Stimulated activated CD4-positive, alpha-beta T cell treated with anti-CD3 and anti-CD28 coated beads, Interleukin-15, amount 100 ng/mL, for 48 hours (primary cell): ENCODE measurements at regions not wholly inside any gene's neighbourhood (a gene's known extent, or its start where the extent isn't known, plus 50 kb on each side); places are given as distances from the start of the nearest gene placed in this dataset.

Experiments
- DNase-seq, 2 donors: peaks; one replicate each; pipeline ENCODE4 v3.0.0-alpha.2; 2020; ENCODE audit warnings: low read depth in 2 of 2

GRCh38 chr11:111148121-111148520, 97.4 kb upstream of the POU2AF2 start:
- DNase-seq: no peak

DNA sequence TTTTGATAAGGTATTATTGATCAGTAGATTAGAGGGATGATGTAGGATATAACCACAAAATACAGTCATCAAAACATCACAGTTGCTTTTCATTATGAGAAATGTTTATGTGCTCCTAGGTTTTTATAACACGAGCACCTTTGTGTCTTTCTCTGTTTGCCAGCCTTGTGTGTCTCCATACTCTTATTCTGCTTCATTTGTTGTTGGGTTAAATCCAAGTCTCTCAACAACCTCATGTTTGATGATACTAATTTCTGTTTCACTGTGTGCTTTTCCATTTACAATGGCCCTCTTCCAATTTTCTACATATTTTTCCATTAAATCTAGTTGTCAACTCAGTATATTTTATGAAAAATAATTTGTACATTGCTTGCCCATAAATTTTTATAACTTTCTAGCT, 107.7 kb upstream of the POU2AF2 start:
- no peak for DNase-seq

GRCh38 chr11:111135778-111136570, 109.6 kb upstream of the POU2AF2 start:
- DNase-seq: no peak

- no peak for DNase-seq
These were observed 110.4 kb upstream of the POU2AF2 start for GRCh38 chr11:111135101-111135500.

GRCh38 chr11:111128076-111128870, 117.3 kb upstream of the POU2AF2 start:
- DNase-seq: no peak

DNA sequence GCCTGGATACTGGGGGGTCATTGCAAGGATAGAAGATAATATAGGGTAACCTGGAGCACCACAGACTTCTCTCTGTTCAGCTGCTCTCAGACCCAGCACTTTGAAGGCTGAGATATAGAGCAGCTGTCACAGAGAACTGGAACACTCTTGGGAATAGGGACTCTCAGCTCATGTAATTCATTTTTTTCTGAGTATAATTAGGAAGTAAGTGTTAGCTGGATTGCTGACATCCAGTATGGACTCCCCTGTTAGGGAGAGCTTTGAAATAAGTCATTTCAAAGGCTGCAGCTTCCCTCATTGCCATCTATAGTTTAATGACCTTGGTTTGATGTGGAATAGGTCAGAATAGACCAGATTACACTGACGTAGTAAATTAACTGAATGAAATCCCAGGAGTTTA, 120.8 kb upstream of the POU2AF2 start:
- no peak for DNase-seq

DNA sequence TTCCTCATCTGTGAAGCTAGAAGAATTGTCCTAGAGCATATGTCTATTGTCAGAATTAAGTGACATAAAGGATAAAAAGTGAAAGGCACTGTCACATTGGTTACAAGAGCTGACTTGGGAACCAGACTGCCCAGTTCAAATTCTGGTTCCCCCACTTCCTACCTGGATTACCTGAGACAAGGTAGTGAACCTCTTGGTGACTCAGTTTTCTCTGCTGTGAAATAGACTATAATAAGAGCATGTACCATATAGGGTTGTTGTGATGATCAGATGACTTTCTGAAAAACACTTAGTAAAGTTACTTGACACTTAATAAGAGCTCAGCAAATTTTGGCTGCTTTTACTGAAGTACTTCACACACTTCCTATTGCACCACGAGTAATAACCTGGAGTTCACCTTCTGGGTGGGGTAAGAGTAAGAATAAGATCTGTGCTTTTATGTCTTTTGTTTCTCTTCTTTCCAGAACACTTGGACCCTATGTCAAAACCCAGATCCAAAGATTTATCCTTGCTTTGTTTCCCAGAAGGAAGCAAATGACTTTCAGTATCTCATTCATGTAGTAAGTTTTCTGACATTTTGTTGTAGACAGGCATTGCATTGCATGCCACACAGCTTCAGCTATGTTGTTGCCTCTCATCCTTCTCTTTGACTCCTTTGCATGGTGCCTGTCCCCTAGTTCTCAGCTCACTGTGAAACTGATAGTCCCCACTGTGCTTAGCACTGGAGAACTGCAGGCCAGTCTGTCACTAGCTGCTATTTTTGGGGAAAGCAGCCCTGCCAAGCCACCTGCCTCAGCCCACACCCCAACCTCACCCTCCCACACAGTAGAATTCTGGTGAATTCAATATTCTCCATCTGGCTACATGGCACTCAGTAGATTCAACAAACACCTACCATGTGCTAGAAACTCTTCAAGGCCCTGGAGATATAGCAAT, 121.8 kb upstream of the POU2AF2 start:
- DNase-seq: no peak

DNA sequence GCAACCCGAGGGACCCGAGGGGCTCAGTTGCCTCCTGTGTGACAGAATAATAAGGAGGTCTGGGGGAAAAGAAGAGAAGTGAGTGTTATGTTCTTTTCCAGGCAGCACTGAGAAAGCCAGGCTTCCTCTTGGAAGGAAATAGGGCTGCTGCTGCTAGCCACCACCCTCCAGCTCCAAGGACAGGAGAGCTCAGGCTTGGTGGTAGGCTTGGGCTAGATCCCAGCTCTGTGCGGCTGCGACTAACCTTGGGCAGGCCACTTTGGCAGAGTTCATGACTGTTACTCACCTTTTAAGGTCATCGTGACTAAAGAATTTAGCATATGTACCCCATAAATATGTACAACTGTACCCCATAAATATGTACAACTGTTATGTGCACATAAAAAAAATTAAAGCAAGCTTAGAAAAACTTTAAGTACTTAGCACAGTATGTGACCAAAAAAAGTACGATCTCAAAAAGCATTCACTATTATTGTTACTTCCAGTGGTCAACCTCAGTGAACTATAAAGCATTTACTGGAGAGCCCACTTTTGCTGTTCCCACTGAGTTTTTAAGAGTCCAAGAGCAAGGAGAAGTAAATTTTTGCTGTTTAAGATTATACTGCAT, 124.7 kb upstream of the POU2AF2 start:
- no peak for DNase-seq

DNA sequence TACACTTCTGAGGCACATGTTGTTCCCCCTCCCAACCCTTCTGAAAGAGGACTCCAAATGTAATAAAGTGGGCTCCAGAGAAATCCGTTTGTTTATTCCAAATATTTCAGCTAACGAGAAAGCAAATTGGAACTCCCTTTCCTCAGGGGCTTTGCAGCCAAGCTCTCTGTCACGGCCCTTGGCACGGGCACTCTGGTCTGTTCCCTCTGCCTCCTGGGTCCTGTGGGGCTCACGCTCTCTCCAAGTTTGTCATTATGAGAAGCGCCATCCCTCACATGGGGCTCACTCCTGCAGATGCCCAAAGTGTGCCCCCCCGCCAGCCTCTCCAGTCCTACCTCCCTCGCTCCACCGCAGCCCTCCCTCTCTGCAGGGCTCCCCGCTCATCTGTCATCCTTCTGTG, 125.4 kb upstream of the POU2AF2 start:
- DNase-seq: no peak

GRCh38 chr11:111119751-111120150, 125.8 kb upstream of the POU2AF2 start:
- DNase-seq: no peak

DNA sequence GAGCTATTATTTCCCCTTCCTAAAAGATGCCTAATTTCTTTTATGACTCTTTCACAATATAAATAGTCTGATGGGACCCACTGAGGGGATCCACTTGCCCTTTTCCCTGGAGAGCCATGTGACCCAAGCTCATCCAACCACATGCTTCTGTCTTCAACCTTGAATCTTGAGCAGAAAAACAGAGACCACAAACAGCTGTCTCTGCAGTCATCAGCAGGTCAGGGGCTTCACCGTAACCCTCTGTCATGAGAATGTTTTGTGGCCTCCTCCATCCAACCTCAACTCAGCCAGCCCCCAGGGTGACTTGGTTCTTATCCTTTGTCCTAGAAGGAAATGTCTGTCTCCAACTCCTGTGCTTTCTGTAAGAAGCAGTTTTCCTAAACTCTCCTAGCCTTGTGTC, 129.6 kb upstream of the POU2AF2 start:
- DNase-seq: no peak

GRCh38 chr11:111114091-111114490, 131.4 kb upstream of the POU2AF2 start:
- no peak for DNase-seq

DNA sequence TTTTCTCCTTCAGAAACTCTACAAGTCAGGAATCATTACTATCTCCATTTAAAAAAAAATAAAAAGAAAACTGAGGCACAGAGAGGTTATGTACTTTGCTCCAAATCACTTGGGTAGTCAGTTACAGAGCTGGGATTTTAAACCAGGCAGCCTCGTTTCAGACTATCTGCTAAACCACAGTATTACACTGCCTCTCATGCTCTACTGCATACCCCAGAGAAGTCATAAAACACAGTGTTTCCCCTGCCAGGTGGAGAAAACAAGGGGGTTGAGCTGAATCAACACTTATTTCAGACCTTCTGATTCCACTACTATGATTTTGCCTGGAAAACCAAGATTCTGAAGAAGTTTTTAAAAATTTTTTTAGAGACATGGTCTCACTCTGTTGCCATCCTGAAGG, 132.9 kb upstream of the POU2AF2 start:
- no peak for DNase-seq

- DNase-seq: no peak
These were observed 138.0 kb upstream of the POU2AF2 start for GRCh38 chr11:111107501-111107900.

DNA sequence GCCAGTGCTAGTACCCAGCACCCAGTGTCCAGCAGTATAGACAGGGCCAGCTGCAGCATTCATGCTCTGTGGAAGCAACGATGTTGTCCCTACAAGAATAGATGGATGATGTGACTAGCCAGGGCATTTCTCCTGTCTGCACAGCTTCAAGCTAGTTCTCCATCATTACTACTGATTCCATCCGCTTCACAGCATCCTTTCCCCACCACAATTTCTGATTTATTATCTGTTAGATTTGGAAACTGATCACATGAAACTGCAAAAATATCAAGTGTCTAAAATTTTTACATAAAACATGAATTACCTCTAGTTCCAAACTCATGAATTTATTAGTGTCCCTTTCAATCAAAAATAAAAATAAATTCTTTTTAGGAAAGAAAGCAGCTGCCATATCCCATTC, 138.9 kb upstream of the POU2AF2 start:
- no peak for DNase-seq

GRCh38 chr11:111105566-111105965, 140.0 kb upstream of the POU2AF2 start:
- no peak for DNase-seq

GRCh38 chr11:111104185-111104584, 141.3 kb upstream of the POU2AF2 start:
- DNase-seq: no peak

GRCh38 chr11:111101881-111102280, 143.6 kb upstream of the POU2AF2 start:
- no peak for DNase-seq

GRCh38 chr11:111099028-111099713, 146.4 kb upstream of the POU2AF2 start:
- no peak for DNase-seq

DNA sequence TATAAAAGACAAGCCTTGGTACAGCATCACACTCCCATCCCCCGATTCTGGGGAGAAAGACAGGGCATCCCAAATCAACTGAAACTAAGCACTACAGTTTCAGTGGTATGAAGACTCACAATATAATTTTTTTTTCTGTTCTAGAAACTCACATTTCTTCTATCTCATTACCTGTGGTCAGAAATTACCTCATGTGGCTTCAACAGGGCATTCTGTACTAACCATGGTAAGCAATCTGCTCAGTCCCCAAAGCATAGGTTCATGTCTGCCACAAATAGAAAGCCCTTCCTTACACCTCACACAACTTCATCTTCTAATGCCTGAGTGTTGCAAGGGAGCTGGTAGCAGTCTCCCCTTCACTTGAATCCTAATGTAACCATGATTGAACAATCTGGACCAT, 147.4 kb upstream of the POU2AF2 start:
- no peak for DNase-seq

GRCh38 chr11:111097191-111097590, 148.3 kb upstream of the POU2AF2 start:
- no peak for DNase-seq
